ENCODE measurements at regions not wholly inside any gene's neighbourhood (a gene's known extent, or its start where the extent isn't known, plus 50 kb on each side); places are given as distances from the start of the nearest gene placed in this dataset.

DNA sequence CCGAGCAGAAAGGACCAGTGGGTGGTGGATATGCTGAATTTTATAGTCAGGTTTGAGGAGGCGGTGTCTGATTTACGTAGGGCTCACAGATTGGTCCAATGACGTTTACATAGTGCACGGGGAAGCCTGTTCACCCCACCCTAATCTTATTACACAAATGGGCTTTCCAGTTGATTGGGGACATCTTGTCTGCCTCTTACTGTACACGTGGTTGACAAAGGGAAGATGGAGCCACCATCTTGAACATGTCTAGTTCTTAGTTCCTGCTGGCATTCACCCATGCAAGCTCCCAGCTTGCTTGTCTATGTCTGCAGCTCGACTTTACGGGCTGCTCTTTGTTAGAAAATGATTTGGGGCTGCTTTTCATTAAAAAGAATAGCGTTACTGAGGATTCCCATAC is 332.0 kb upstream of the SLCO3A1 start:
- no peak for DNase-seq

DNA sequence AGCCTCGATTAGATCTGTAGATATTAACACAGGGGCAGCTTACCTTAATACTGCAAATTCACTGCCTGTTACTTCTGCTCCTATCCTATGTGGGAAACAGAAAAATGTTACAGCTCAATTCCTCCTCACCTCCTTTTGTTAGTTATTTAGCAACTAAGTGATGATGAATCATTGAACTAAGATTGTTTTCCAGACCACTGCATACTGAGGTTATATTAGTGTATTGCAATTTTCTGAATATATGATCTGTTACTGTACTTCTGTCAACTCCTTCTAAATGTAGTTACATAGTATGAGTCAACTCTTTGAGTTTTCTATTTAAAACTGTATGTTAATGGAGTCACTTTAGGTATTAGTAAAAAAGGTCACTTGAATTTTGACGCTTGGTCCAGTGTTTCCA is 331.5 kb upstream of the SLCO3A1 start:
- no peak for DNase-seq

DNA sequence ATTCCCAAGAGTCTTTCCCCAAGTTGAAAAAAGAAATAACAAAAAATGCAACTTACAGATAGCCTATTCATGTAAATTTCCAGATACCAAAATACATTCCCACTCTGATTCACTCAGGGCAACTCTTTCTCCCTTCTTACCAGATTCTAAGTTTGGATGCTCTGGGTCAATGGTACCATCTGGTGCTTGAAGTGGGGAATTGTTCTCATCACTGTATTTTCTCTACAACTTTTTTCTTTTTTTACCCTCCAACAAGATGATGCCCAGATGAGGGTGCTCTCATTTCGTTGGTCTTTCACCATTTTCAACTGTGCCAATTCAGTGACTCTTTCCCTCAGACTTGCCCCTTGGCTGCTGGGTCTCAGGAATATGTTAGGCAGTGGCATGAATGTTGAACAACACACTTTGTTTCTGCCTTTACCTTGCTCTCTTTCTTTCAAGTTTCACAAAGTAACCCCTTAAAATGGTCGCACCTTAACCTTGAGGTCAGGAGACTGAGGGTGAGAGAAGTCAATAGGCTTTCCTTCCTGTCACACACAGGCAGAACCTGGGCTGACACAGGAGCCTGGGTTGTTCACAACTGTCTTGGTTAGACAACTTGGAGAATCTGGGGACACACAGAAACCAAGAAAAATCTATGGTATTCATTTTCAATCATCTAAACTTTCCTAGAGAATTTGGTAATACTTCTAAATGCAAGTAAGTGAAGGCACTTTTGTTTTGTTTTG is 330.7 kb upstream of the SLCO3A1 start:
- DNase-seq = no peak

DNA sequence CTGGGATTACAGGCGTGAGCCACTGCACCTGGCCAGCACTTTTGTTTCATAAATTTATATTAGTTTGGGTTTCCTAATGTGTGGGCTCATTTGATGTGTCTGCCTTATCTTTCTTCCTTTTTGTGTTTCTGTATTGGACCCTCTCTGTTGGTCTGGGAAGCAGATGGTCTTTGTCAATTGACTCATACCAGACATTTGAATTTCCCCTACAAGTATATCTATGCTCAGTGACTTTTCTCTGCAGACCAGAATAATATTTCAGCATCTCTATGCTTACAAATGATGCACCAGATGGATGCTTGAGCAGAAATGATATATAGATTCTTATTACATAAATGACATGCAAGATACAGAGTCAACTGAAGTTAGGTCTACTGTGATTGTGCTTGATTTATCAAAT is 329.9 kb upstream of the SLCO3A1 start:
- DNase-seq = no peak

DNA sequence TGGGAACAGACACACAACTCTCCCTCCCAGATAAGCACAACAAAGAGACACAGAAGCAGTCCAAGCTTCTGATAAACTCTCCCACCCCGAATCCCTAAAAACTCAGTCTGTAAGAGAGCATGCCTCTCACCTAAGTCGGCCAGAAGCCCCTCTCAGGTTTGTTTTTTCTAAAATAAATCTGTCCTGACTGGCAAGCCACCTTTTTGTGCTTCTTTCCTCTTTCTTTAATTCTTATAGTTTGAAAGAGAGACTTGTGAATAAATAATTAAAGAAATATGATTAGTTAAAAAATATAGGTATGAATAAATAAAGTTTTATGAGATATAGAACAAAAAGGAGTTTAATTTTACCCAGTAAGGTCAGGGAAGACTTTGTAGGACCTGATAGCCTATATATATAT is 329.0 kb upstream of the SLCO3A1 start:
- no peak for DNase-seq

DNA sequence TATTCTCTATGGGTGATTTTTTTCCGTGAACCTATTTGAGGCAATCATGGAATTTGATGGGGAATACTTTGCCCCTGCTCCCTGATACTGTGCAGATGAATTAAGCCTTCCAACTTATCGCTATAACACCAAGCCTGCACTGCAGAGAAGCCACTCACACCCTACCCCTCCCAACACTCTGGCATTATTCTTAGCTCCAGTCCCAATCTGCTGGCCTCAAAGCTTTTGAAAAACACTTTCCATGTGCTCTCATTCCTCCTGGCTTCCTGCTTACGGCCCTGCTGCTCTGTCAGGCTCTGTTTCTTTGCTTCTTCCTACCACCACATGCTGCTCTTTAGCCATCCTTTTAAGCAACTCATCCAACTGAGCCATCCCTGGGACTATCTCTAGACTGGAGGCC is 327.8 kb upstream of the SLCO3A1 start:
- no peak for DNase-seq

DNA sequence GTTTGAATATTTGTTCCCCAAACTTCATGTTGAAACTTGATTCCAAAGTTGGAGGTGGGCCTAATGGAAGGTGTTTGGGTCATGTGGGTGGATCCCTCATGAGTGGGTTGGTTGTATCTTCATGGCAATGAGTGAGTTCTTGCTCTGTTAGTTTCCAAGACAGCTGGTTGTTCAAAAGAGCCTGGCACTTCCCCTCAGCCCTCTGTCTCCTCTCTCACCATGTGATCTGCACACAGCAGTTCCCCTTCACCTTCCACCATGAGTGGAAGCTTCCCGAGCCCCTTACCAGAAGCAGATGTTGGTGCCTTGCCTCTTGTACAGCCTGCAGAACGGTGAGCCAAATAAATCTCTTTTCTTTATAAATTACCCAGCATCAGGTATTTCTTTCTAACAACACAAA is 327.1 kb upstream of the SLCO3A1 start:
- no peak for DNase-seq

DNA sequence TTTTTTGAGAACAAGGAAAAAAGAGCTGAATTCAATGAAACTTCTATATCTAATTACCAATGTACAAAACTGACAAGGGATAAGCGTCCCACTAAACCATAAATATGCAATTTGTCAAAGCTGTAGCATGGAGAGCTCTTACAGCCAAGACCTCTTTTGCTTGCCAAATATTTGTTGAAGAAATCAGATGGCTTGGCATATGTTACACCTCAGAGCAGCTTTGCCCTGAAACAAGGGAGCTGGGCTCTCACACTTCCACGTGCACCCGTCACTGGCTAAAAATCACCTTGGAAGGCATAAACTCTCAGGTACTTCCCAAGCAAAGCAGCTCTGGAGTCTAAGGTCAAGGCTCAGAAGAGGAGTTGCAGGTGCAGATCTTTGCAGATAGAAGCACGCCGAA is 324.7 kb upstream of the SLCO3A1 start:
- no peak for DNase-seq

DNA sequence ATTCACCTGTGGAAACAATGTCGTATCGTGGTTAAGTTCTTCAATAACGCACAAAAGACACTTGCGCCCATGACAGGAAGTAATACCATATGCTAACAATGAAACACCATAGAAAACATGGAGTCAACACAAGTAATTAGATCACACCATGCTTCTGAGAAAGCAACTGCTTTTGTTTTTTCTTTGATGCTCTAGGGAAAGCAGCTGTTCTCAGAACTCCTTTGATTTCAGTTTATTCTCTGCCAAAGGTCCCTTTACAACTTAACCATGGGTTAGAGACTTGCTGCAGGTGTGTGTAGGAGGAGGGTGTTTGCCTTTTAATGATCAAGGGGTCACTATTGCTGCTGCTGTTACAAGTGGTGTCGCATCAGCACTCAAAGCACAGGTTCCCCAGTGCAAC is 324.0 kb upstream of the SLCO3A1 start:
- no peak for DNase-seq

DNA sequence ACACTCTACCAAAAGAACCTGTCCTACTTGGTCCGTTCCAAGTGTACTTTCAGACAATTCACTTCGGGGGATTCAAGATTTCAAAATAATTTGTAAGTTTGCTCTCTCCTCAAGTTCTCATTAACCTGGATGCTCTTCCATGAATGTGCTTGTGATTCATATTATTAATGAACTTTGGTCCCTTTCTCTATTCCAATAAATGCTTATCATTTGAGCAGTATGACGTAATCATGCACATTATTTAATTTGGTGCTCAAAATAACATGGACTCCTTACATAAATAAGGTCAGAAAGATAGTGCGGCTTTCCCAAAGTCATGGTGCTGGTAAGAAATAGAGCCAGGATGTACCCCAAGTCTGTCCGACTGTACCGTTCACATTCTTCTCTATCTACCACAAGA is 323.2 kb upstream of the SLCO3A1 start:
- DNase-seq = no peak

DNA sequence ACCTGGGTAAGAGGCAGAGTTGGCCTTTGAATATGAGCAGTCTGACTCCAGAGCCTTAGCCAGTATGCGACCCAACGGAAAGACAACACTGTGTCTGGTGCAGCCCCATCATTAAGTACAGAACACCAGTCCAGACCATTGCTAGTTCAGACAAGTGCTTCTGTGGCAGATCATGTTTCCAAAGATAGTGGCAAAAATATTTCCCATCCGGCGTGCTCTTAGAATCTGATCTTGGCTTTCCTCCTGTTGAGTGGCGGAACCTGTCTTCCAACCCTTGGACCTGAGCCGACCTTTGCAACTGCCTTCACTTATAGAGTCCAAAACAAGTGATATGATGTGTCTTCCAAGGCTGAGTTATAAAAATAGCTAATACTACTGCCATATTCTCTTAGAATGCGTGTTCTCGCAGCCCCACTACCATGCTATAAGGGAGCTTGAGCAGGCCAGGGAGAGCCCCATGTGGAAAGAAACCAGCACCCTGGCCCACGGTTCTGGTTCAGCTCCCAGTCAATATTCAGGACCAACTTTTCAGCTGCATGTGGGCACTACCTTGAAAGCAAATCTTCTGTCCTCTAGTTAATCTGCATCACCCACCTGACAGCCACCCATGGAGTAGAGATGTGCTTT is 322.4 kb upstream of the SLCO3A1 start:
- no peak for DNase-seq

DNA sequence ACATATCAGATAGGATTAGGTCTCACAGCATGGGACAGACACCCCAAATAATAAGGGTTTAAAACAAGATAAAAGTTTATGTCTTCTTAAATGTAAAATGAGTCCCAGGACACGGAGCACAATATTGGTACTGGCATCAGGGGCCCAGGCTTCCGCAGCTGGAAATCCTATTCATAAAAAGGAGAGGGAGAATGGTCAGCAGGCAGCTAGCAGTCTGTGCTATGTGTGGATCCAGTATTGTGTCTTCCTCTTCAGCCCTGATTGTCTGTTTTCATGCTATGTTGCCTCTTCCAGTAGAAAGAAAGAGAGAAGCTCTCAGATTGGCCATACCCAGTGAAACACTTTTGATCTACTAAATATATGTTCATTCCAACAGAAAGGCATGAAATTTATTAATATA is 319.3 kb upstream of the SLCO3A1 start:
- no peak for DNase-seq

DNA sequence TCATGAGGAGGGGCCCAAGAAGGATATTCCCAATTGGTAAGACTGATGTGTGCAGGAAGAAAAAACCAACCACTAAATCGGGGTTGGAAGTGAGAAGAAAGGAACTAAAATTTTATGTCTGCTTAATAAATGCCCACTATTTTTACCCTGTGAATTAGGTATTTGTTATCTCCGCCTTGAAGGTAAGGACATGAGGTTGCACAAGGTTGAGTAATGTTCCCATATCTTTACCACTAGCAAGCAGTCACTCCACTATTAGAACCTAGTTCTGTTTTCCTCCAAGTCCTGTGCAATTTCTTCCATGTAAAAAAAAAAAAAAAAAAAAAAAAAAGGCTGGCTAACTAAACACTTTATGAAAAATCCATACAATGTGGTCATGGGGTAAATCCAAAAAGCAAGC is 318.5 kb upstream of the SLCO3A1 start:
- no peak for DNase-seq

DNA sequence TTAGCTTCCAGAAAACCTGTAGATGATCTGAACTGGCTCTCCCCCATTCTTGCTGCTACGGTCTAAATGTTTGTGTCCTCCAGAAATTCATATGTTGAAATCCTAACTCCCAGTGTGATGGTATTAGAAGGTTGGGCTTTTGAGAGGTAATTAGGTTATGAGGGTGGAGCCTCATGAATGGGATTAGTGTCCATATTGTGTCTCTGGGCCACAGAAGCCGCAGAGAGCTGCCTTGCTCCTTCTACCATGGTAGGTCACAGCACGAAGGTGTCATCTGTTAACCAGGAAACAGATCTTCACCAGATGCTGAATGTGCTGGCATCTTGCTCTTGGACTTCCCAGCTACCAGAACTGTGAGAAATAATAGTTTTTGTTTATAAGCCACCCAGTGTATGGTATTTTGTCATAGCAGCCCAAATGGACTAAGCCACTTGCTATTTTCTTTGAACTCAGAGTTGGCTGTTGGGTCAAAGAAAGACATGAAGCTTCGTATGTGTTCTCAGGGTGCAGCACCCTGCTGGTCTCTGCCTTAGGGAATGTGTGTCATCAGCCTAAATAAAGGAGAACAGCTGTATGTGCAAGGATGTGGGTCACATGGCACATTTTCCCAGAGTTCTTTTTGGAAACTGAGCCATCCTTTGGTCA is 317.5 kb upstream of the SLCO3A1 start:
- no peak for DNase-seq

DNA sequence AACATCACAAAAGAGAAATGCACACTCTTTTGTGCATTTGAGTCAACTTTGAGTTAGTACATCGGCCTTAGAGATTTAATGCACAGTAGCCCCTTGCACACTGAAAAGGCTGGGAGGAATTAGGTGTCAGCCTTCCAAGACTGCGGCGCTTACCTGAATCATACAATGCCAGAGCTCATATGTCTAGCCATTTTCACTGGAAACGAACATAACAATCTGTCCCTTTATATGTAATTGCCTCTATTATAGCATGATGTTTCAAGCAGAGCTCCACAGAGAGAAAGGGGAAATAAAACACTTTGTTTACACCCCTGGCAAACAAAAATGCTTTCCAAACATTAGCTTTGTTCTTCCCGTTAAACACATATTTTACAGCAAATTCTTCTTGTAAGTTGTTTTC is 315.7 kb upstream of the SLCO3A1 start:
- peak; percentile 24 for DNase-seq

DNA sequence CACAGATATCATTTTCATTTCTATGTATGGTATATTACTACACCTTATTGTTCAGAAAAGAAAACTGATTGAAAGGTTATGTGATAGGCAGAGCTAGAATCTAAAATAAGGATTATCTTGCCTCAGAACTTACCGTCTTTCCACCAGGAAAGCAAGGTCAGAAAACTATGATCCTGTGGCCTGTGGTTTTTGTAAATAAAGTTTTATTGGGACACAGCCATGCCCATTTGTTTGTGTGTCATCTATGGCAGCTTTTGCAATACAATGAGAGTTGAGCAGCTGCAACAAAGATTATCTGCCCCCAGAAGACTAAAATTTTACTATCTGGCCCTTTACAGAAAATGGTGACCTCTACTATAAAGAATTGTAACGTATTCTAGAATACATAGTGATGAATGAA is 314.7 kb upstream of the SLCO3A1 start:
- no peak for DNase-seq

DNA sequence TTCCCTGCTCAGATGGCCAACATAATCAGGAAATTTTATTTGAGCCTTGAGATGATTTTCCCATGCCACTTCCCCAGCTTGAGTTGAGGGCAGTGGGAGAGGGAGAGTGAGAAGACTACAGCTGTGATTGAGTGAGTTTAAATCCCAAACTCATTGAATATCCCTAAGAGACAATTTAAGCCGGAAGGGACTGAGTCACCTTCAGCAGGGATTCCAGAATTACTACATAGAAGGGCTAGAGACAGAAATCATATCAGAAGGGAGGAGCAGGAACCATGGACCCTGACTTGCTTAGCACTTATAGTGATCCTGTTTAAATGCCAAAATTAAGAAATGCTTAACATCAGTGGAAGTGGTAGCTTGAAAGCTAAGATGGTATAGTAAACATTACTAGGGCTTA is 312.2 kb upstream of the SLCO3A1 start:
- DNase-seq = no peak

DNA sequence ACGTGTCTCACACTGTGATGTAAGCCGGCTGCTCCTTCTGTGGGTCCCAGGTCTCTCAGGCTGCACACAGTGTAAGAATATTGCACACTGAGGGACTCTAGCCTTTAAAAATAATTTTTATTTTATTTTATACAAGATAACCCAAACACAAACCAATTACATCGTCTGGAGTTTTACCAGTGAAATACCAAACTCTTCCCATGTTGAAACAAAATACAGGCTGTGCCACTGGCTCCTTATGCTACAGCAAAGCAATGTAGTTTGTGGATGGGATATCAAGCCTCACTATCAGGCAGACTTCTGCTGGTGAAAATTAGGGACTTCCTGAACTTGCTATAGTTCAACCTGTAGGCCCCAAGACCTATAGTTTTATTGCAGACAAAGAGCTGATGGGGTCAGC is 311.3 kb upstream of the SLCO3A1 start:
- no peak for DNase-seq

DNA sequence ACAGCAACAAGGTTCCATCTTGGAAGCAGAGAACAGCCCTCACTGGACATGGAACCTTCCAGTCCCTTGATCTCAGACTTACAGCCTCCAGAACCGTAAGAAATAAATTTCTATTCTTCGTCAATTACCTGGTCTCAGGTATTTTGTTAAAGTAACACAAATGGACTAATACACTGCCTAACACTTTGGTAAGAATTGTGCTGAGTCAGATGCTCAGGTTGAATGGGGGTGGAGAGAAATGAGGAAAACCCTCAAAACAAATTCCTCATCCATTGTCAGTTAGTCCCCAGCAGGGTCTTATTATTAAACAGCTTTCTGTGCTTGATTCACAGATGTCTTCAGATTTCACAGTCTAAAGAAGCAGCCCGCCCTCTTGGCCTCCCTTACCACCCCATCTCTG is 306.2 kb upstream of the SLCO3A1 start:
- DNase-seq = no peak

DNA sequence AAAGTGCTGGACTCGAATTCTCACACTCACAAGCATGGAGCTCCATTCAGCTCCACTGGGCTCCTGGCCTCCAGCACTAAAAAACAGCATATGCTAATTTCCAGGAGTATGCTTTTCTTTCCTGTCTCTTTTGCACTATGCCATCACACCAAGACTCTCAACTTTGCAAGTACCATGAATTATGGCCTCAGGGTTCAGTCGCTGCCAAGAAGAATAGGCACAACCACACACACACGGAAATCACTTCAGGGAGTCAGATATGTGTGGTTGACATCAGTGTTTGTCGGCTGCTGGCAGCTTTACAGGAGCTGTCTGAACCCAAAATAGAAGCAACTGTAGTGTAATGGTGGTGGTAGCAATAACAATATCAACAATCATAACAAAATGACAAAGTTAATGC is 305.0 kb upstream of the SLCO3A1 start:
- no peak for DNase-seq

DNA sequence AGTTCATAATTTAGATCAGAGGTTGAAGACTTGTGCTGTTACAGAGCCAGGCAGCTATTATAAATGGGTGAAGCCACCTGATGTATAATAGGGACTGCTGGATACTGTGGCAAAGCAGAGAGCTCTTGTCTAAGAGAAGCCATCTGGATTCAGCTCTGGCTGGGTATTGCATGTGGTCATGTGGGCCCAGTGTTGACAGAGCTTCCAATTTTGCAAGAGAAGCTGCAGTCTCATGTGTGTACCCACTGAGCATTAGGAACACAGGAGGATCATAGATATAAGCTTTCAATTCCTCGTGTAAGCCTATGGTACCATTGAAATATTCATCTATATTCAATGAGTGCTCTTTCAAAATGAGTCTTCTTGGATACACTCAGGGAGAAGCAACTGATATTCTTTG is 303.9 kb upstream of the SLCO3A1 start:
- DNase-seq = no peak

DNA sequence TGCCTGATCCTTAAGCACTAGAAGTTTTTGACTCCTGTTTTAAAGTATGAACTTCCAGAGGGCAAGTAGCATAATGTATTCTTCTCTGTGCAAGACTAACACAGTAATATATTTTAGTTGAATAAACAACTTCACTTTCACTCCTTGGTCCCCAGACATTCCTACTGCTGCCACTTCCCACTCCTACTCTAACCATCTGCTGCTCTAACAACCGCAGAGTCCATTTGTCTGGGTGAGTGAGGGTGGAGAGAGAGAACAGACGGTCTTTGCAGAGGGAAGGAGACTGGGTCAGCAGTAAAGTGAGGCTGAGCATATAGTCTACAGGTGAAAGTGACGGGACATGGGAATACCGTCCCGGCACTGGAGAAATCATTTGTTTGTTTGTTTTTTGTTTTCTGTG is 301.0 kb upstream of the SLCO3A1 start:
- DNase-seq = no peak

DNA sequence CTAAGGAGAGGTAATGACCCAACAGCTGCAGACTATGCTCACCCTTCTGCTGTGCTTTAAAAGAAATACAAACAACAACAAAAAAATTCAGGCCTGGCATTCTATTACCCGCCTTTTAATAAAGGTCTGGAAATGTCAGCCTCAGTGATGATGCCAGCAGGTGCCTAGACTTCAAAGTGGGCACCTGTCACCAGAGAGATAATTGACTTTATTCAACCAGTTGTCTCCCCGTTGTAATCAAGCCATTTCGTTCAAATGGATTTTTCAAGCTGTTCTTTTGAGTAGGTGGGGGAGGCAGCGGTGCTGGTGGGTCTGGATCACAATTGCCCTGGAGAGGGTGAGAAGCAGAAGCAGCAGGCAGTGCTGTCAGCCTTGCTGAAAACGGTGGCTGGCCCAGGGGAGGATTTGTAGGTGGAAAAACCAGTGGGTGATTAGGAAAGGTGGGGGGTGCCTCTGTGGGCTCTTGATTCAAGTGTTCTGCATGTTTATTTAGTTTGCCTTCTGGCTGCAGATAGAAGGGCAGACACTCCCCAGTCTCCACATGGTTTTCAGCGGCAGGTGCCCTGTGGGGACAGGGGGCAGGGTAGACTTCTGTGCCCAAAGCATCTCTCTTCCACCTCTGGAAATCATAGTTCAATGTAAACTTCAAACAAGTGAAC is 300.2 kb upstream of the SLCO3A1 start:
- no peak for DNase-seq
